ENCODE measurements at regions not wholly inside any gene's neighbourhood (a gene's known extent, or its start where the extent isn't known, plus 50 kb on each side); places are given as distances from the start of the nearest gene placed in this dataset.

DNA sequence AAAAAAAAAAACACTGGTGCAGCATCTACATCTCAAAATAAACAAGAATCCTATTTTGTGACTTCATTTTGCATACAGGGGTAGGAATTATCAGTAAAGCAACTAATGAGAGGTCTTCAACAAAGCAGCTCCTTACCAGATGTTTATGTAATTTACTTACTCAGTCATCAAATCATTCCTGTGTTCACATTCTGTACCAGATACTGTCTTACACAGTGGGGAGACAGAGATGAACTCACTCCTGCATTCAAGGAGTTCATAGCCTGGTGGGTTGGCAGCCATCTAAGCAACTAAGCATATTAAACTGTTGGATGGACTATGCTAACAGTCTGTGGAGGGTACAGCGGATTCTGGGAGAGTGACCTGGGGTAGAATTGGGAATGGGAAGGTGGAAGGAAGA lies 169.0 kb downstream of the OSR1 start:
- no peak for TF ChIP-seq EP300 (IDR thresholded peaks at IDR 0.05; ENCODE audit: borderline replicate concordance)

DNA sequence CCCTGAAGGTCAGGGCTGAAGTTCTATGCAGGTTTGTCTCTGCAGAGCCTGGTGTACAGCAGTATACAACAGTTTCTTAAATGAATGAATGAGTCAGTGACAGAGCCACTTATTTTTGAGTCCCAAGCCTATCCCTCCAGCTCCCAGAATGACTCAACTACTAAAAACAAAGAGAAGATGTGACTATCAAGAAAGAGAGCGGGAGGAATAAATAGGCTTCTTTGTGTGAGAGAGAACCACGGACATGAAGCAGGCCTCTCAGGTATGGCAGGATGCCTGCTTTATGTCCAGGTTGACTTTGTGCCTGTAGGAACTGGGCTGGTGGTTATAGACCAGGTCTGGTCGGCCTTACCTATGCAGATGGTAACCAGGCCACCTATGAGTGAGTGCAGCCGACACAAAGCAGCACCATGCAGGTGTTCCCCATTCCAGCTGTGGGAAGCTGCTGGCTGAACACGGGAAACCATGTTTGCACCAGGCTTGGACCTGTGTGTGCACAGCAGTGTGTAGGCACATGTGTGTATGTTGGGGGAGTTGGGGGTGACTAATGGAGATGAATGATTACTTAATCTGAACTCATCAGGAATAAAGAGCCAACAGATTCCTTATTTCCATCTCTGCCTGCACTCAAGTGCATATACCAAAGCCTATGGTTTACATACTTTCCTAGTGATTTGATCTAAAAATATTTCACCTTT lies 171.0 kb downstream of the OSR1 start:
- TF ChIP-seq TCF12 (IDR thresholded peaks at IDR 0.05; ENCODE audit: low read depth): no peak
- TF ChIP-seq YY1 (IDR thresholded peaks at IDR 0.05; ENCODE audit: low read depth): no peak
- TF ChIP-seq CEBPB (IDR thresholded peaks at IDR 0.05): no peak
- TF ChIP-seq CREB1 (IDR thresholded peaks at IDR 0.05; ENCODE audit: low read depth): no peak
- TF ChIP-seq, protein P1, sequence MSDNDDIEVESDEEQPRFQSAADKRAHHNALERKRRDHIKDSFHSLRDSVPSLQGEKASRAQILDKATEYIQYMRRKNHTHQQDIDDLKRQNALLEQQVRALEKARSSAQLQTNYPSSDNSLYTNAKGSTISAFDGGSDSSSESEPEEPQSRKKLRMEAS (IDR thresholded peaks at IDR 0.05): no peak
- TF ChIP-seq EP300 (IDR thresholded peaks at IDR 0.05; ENCODE audit: borderline replicate concordance): no peak
- TF ChIP-seq RAD21 (IDR thresholded peaks at IDR 0.05; ENCODE audit: low read depth): no peak
- TF ChIP-seq EGR1 (IDR thresholded peaks at IDR 0.05): no peak
- TF ChIP-seq TAF1 (IDR thresholded peaks at IDR 0.05; ENCODE audit: low read depth): no peak

DNA sequence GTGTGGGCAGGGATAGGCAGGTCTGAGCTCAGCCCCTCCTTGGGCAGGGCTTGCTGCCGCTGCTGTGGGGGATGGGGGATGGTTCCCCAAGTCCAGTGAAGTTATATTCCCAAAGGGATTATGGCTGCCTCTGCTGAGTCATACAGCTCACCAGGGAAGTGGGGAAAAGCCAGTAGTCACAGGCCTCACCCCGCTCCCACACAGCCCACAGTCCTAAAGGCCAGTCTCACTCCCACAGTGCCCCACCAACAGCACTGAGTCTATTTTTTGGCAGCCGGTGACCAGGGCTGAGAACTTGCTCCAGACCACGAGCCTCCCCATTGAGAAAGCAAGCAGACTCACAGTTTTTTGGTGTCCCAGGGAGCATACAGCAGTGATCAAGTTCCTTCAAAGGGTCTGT lies 173.3 kb downstream of the OSR1 start:
- TF ChIP-seq, protein P1 (IDR thresholded peaks at IDR 0.05): no peak
- no peak for TF ChIP-seq CEBPB (IDR thresholded peaks at IDR 0.05)
- TF ChIP-seq FOXM1 (IDR thresholded peaks at IDR 0.05; ENCODE audit: borderline replicate concordance, low read depth): no peak
- TF ChIP-seq TCF12 (IDR thresholded peaks at IDR 0.05; ENCODE audit: low read depth): no peak
- no peak for TF ChIP-seq EP300 (IDR thresholded peaks at IDR 0.05; ENCODE audit: borderline replicate concordance)
- no peak for TF ChIP-seq ZBTB7A (IDR thresholded peaks at IDR 0.05; ENCODE audit: low read depth)

GRCh38 chr2:19178175-19178574 lies 180.2 kb downstream of the OSR1 start:
- no peak for TF ChIP-seq YY1 (IDR thresholded peaks at IDR 0.05; ENCODE audit: low read depth)
- TF ChIP-seq, protein P2, sequence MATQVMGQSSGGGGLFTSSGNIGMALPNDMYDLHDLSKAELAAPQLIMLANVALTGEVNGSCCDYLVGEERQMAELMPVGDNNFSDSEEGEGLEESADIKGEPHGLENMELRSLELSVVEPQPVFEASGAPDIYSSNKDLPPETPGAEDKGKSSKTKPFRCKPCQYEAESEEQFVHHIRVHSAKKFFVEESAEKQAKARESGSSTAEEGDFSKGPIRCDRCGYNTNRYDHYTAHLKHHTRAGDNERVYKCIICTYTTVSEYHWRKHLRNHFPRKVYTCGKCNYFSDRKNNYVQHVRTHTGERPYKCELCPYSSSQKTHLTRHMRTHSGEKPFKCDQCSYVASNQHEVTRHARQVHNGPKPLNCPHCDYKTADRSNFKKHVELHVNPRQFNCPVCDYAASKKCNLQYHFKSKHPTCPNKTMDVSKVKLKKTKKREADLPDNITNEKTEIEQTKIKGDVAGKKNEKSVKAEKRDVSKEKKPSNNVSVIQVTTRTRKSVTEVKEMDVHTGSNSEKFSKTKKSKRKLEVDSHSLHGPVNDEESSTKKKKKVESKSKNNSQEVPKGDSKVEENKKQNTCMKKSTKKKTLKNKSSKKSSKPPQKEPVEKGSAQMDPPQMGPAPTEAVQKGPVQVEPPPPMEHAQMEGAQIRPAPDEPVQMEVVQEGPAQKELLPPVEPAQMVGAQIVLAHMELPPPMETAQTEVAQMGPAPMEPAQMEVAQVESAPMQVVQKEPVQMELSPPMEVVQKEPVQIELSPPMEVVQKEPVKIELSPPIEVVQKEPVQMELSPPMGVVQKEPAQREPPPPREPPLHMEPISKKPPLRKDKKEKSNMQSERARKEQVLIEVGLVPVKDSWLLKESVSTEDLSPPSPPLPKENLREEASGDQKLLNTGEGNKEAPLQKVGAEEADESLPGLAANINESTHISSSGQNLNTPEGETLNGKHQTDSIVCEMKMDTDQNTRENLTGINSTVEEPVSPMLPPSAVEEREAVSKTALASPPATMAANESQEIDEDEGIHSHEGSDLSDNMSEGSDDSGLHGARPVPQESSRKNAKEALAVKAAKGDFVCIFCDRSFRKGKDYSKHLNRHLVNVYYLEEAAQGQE (IDR thresholded peaks at IDR 0.05; ENCODE audit: low read depth): no peak
- no peak for TF ChIP-seq NFIC (IDR thresholded peaks at IDR 0.05)
- no peak for TF ChIP-seq RAD21 (IDR thresholded peaks at IDR 0.05; ENCODE audit: low read depth)
- TF ChIP-seq ZBTB7A (IDR thresholded peaks at IDR 0.05; ENCODE audit: low read depth): no peak
- TF ChIP-seq CREB1 (IDR thresholded peaks at IDR 0.05; ENCODE audit: low read depth): no peak
- TF ChIP-seq TEAD4 (IDR thresholded peaks at IDR 0.05): no peak
- TF ChIP-seq CEBPB (IDR thresholded peaks at IDR 0.05): no peak
- TF ChIP-seq, protein P3, sequence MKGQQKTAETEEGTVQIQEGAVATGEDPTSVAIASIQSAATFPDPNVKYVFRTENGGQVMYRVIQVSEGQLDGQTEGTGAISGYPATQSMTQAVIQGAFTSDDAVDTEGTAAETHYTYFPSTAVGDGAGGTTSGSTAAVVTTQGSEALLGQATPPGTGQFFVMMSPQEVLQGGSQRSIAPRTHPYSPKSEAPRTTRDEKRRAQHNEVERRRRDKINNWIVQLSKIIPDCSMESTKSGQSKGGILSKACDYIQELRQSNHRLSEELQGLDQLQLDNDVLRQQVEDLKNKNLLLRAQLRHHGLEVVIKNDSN (IDR thresholded peaks at IDR 0.05): no peak
- TF ChIP-seq TAF1 (IDR thresholded peaks at IDR 0.05; ENCODE audit: low read depth): no peak
- no peak for TF ChIP-seq EP300 (IDR thresholded peaks at IDR 0.05; ENCODE audit: borderline replicate concordance)
- TF ChIP-seq TCF12 (IDR thresholded peaks at IDR 0.05; ENCODE audit: low read depth): no peak
- TF ChIP-seq, protein P1 (IDR thresholded peaks at IDR 0.05): no peak
- no peak for TF ChIP-seq FOXM1 (IDR thresholded peaks at IDR 0.05; ENCODE audit: borderline replicate concordance, low read depth)
- no peak for TF ChIP-seq EGR1 (IDR thresholded peaks at IDR 0.05)

GRCh38 chr2:19176977-19177376 lies 181.4 kb downstream of the OSR1 start:
- TF ChIP-seq TAF1 (IDR thresholded peaks at IDR 0.05; ENCODE audit: low read depth) (no peak), YY1 (IDR thresholded peaks at IDR 0.05; ENCODE audit: low read depth) (no peak), TCF12 (IDR thresholded peaks at IDR 0.05; ENCODE audit: low read depth) (no peak), NFIC (IDR thresholded peaks at IDR 0.05) (no peak), FOXM1 (IDR thresholded peaks at IDR 0.05; ENCODE audit: borderline replicate concordance, low read depth) (no peak), EGR1 (IDR thresholded peaks at IDR 0.05) (no peak), CEBPB (IDR thresholded peaks at IDR 0.05) (no peak), RAD21 (IDR thresholded peaks at IDR 0.05; ENCODE audit: low read depth) (no peak), EP300 (IDR thresholded peaks at IDR 0.05; ENCODE audit: borderline replicate concordance) (no peak), TEAD4 (IDR thresholded peaks at IDR 0.05) (no peak), ZBTB7A (IDR thresholded peaks at IDR 0.05; ENCODE audit: low read depth) (no peak), CREB1 (IDR thresholded peaks at IDR 0.05; ENCODE audit: low read depth) (no peak)
- TF ChIP-seq, protein P1 (IDR thresholded peaks at IDR 0.05): no peak
- TF ChIP-seq, protein P3 (IDR thresholded peaks at IDR 0.05): no peak
- TF ChIP-seq, protein P2 (IDR thresholded peaks at IDR 0.05; ENCODE audit: low read depth): no peak
